ENCODE measurements at regions not wholly inside any gene's neighbourhood (a gene's known extent, or its start where the extent isn't known, plus 50 kb on each side); places are given as distances from the start of the nearest gene placed in this dataset.

- no peak for TF ChIP-seq GATA3 (IDR thresholded peaks at IDR 0.05; ENCODE audit: low read depth, low read length)
Observed at GRCh38 chr6:40930045-40930444, 109.0 kb downstream of the UNC5CL start.

GRCh38 chr6:40929176-40929575, 109.8 kb downstream of the UNC5CL start:
- TF ChIP-seq GATA2 (IDR thresholded peaks at IDR 0.05; ENCODE audit: low read depth, low read length), result no peak
- TF ChIP-seq GATA3 (IDR thresholded peaks at IDR 0.05; ENCODE audit: low read depth, low read length), result no peak

DNA sequence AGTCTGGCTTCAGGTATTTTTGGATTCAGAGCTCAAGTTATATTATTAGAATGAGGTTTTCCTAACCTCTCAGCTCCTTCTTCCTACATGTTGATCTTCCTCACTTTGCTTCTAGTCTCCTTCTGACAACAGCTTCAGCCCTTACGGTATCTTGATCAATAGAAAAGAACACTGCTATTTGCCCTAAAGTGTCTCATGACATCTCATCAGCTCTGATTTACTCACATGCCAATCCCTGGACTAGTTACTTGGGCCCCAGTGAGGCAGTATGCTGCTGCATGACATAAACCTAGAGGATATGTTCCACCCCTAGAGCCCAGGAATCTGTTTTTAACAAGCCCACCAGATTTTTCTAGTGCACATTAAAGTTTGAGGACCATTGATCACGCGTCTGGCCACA, 110.3 kb downstream of the UNC5CL start:
- TF ChIP-seq GATA2 (IDR thresholded peaks at IDR 0.05; ENCODE audit: low read depth, low read length) (no peak), GATA3 (IDR thresholded peaks at IDR 0.05; ENCODE audit: low read depth, low read length) (no peak)

- TF ChIP-seq GATA2 (IDR thresholded peaks at IDR 0.05; ENCODE audit: low read depth, low read length) (no peak), GATA3 (IDR thresholded peaks at IDR 0.05; ENCODE audit: low read depth, low read length) (no peak)
Observed at GRCh38 chr6:40928307-40928706, 110.7 kb downstream of the UNC5CL start.

- TF ChIP-seq GATA2 (IDR thresholded peaks at IDR 0.05; ENCODE audit: low read depth, low read length) (no peak), GATA3 (IDR thresholded peaks at IDR 0.05; ENCODE audit: low read depth, low read length) (no peak)
Observed at GRCh38 chr6:40925341-40925740, 113.7 kb downstream of the UNC5CL start.

DNA sequence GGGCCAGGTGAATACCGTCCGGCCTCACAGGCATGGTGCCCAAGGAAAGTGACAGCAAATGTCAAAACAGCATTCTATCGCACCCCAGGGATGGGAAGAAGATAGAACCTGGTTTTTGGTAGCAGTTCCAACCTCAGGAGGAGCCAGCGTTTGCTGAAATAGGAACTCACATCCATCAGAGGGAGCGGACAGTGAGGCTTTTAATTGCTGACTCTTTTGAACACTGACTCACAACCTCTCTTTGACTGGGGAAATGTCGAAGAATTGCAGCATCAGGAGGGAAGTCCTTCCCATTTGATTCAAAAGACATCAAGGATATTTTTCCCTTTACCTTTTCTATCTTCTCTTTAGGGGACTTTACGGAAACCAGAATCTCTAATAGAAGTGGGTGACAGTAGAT, 114.2 kb downstream of the UNC5CL start:
- TF ChIP-seq GATA3 (IDR thresholded peaks at IDR 0.05; ENCODE audit: low read depth, low read length) (no peak), GATA2 (IDR thresholded peaks at IDR 0.05; ENCODE audit: low read depth, low read length) (no peak)

- TF ChIP-seq GATA3 (IDR thresholded peaks at IDR 0.05; ENCODE audit: low read depth, low read length) (no peak), GATA2 (IDR thresholded peaks at IDR 0.05; ENCODE audit: low read depth, low read length) (no peak)
Observed at GRCh38 chr6:40923880-40924279, 115.1 kb downstream of the UNC5CL start.

GRCh38 chr6:40923326-40923725, 115.7 kb downstream of the UNC5CL start:
- TF ChIP-seq GATA2 (IDR thresholded peaks at IDR 0.05; ENCODE audit: low read depth, low read length) (no peak), GATA3 (IDR thresholded peaks at IDR 0.05; ENCODE audit: low read depth, low read length) (no peak)

GRCh38 chr6:40922281-40922680, 116.7 kb downstream of the UNC5CL start:
- TF ChIP-seq GATA2 (IDR thresholded peaks at IDR 0.05; ENCODE audit: low read depth, low read length) (no peak), GATA3 (IDR thresholded peaks at IDR 0.05; ENCODE audit: low read depth, low read length) (no peak)

- TF ChIP-seq GATA3 (IDR thresholded peaks at IDR 0.05; ENCODE audit: low read depth, low read length) (no peak), GATA2 (IDR thresholded peaks at IDR 0.05; ENCODE audit: low read depth, low read length) (no peak)
Observed at GRCh38 chr6:40918040-40918651, 120.9 kb downstream of the UNC5CL start.

GRCh38 chr6:40917603-40918002, 121.4 kb downstream of the UNC5CL start:
- TF ChIP-seq GATA2 (IDR thresholded peaks at IDR 0.05; ENCODE audit: low read depth, low read length) (no peak), GATA3 (IDR thresholded peaks at IDR 0.05; ENCODE audit: low read depth, low read length) (no peak)

GRCh38 chr6:40916845-40917244, 122.2 kb downstream of the UNC5CL start:
- TF ChIP-seq GATA2 (IDR thresholded peaks at IDR 0.05; ENCODE audit: low read depth, low read length), result no peak
- TF ChIP-seq GATA3 (IDR thresholded peaks at IDR 0.05; ENCODE audit: low read depth, low read length), result no peak

DNA sequence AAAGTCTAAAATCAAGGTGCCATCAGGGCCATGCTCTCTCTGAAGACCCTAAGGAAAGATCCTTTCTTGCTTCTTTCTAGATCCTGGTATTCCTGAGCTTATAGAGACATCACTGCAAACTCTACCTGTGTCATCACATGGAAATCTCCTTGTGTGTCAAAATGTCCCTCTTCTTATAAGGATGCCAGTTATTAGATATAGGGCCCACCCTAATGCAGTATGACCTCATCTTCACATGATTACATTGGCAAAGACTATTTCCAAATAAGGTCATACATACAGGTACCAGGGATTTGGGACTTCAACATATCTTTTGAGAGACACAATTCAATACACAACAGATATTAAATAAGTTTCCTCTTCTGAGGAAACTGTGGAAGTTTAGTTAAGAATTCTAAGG, 123.9 kb downstream of the UNC5CL start:
- TF ChIP-seq GATA3 (IDR thresholded peaks at IDR 0.05; ENCODE audit: low read depth, low read length) (no peak), GATA2 (IDR thresholded peaks at IDR 0.05; ENCODE audit: low read depth, low read length) (no peak)

- no peak for TF ChIP-seq GATA3 (IDR thresholded peaks at IDR 0.05; ENCODE audit: low read depth, low read length)
- TF ChIP-seq GATA2 (IDR thresholded peaks at IDR 0.05; ENCODE audit: low read depth, low read length), result no peak
Observed at GRCh38 chr6:40914005-40914404, 125.0 kb downstream of the UNC5CL start.

- TF ChIP-seq GATA2 (IDR thresholded peaks at IDR 0.05; ENCODE audit: low read depth, low read length), result peak; percentile 70
- no peak for TF ChIP-seq GATA3 (IDR thresholded peaks at IDR 0.05; ENCODE audit: low read depth, low read length)
Observed at GRCh38 chr6:40912158-40912946, 126.7 kb downstream of the UNC5CL start.

Data from SH-SY5Y (cell line).